Fibroblast of lung (primary cell): ENCODE measurements at regions not wholly inside any gene's neighbourhood (a gene's known extent, or its start where the extent isn't known, plus 50 kb on each side); places are given as distances from the start of the nearest gene placed in this dataset.
"Not testable (repeated sequence)": the region's sequence is repeated elsewhere in the genome, so short reads cannot be mapped to it uniquely, and the experiment has no call there.

Source experiments
- DNase-seq, 2 donors: peaks; one replicate each; pipeline versions ENCODE4 v3.0.0 to v3.0.0-alpha.2; 2010; ENCODE audit warnings: low read depth in 2 of 2
- H2AFZ ChIP-seq: 2 replicates; pipeline ENCODE4 v1.5.1; 2012; ENCODE audit warnings: low read length, control low read depth, inconsistent platforms
- H3K27ac ChIP-seq: 2 replicates; pipeline ENCODE4 v1.5.1; 2011; ENCODE audit warnings: low read length, control low read depth; ENCODE audit not compliant: insufficient read depth
- H3K27me3 ChIP-seq: 2 replicates; pipeline ENCODE4 v1.5.1; 2011; ENCODE audit warnings: mild to moderate bottlenecking, low read length; ENCODE audit not compliant: control insufficient read depth, insufficient read depth
- H3K36me3 ChIP-seq: 2 replicates; pipeline ENCODE4 v1.5.1; 2011; ENCODE audit warnings: low read length; ENCODE audit not compliant: control insufficient read depth, insufficient read depth
- H3K4me1 ChIP-seq: 2 replicates; pipeline ENCODE4 v1.5.1; 2011; ENCODE audit warnings: low read length; ENCODE audit not compliant: control insufficient read depth, insufficient read depth; ENCODE audit errors: extremely low read depth
- H3K4me2 ChIP-seq: 2 replicates; pipeline ENCODE4 v1.5.1; 2011; ENCODE audit warnings: low read length, control low read depth; ENCODE audit not compliant: insufficient read depth; ENCODE audit errors: extremely low read depth
- H3K4me3 ChIP-seq, 4 experiments: fragments of 200-600 bp in 1 of 4; sonication (generic) in 1 of 4; replicated peaks in 1 of 4; 2 replicates each; pipeline ENCODE4 v1.5.1; 2011 to 2016; ENCODE audit warnings: low read length in 4 of 4, low read depth in 3 of 4, mild to moderate bottlenecking in 3 of 4, control low read depth in 2 of 4, inconsistent platforms in 1 of 4, mixed read lengths in 1 of 4; ENCODE audit not compliant: insufficient read depth in 1 of 4; ENCODE audit errors: control extremely low read depth in 1 of 4
- H3K79me2 ChIP-seq: 2 replicates; pipeline ENCODE4 v1.5.1; 2012; ENCODE audit warnings: mild to moderate bottlenecking, low read length, inconsistent platforms; ENCODE audit not compliant: control insufficient read depth, insufficient read depth
- H3K9ac ChIP-seq: 2 replicates; pipeline ENCODE4 v1.5.1; 2011; ENCODE audit warnings: mild to moderate bottlenecking, low read length, control low read depth; ENCODE audit not compliant: insufficient read depth
- H3K9me3 ChIP-seq: 2 replicates; pipeline ENCODE4 v1.5.1; 2012; ENCODE audit warnings: low read depth, low read length; ENCODE audit not compliant: control insufficient read depth, insufficient read depth
- H4K20me1 ChIP-seq: 2 replicates; pipeline ENCODE4 v1.5.1; 2011; ENCODE audit warnings: low read length; ENCODE audit not compliant: control insufficient read depth, insufficient read depth; ENCODE audit errors: extremely low read depth
- EZH2 ChIP-seq: IDR thresholded peaks from 2 replicates; pipeline ENCODE4 v1.5.1; 2012; ENCODE audit warnings: low read length, control low read depth, mild to moderate bottlenecking; ENCODE audit errors: missing control alignments
- TF ChIP-seq, protein P1 (sequence below), 2 donors: IDR thresholded peaks in 1 of 2; conservative IDR thresholded peaks in 1 of 2; 1 replicate in 1 of 2; 2 replicates in 1 of 2; pipeline ENCODE4 v1.5.1; 2011 to 2012; ENCODE audit warnings: low read length in 2 of 2, control low read depth in 1 of 2, inconsistent platforms in 1 of 2, low read depth in 1 of 2, mild to moderate bottlenecking in 1 of 2

DNA sequence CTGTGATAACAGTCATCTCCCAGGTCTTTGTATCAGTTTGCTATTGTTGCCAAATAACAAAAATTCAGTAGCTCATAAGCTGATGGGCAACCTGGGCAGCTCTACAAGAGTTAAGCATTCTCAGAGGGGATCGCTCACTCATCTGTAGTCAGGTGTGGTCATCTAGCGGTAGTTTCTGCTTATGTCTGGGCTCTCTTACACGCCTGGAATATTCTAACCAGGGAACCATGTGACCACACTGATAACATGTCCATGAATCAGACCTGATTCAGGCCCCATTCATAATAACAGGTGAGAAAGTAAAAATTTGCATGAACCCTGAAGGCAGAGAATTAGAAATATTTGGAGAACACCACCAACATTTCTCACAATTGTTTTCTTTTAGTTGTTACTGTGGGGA lies 576.1 kb downstream of the SLCO4C1 start:
- Histone ChIP-seq H3K27me3 (no peaks in the 10 kb centered on the region), H3K4me3 (no peak overlapping the region), H3K27ac (no peak overlapping the region), H2AFZ (no peak overlapping the region), H4K20me1 (no peaks in the 10 kb centered on the region), H3K36me3 (no peaks in the 10 kb centered on the region), H3K9me3 (no peaks in the 10 kb centered on the region), H3K9ac (no peak overlapping the region), H3K79me2 (no peaks in the 10 kb centered on the region), H3K4me1 (no peaks in the 10 kb centered on the region), H3K4me2 (no peak overlapping the region)
- no peak for DNase-seq
- TF ChIP-seq, protein P1, sequence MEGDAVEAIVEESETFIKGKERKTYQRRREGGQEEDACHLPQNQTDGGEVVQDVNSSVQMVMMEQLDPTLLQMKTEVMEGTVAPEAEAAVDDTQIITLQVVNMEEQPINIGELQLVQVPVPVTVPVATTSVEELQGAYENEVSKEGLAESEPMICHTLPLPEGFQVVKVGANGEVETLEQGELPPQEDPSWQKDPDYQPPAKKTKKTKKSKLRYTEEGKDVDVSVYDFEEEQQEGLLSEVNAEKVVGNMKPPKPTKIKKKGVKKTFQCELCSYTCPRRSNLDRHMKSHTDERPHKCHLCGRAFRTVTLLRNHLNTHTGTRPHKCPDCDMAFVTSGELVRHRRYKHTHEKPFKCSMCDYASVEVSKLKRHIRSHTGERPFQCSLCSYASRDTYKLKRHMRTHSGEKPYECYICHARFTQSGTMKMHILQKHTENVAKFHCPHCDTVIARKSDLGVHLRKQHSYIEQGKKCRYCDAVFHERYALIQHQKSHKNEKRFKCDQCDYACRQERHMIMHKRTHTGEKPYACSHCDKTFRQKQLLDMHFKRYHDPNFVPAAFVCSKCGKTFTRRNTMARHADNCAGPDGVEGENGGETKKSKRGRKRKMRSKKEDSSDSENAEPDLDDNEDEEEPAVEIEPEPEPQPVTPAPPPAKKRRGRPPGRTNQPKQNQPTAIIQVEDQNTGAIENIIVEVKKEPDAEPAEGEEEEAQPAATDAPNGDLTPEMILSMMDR (conservative IDR thresholded peaks at IDR 0.05 in 1 of 2, IDR thresholded peaks at IDR 0.05 in 1 of 2; ENCODE audit: low read depth in 1 of 2, low read length in 2 of 2), result no peak
- TF ChIP-seq EZH2, result no peak

DNA sequence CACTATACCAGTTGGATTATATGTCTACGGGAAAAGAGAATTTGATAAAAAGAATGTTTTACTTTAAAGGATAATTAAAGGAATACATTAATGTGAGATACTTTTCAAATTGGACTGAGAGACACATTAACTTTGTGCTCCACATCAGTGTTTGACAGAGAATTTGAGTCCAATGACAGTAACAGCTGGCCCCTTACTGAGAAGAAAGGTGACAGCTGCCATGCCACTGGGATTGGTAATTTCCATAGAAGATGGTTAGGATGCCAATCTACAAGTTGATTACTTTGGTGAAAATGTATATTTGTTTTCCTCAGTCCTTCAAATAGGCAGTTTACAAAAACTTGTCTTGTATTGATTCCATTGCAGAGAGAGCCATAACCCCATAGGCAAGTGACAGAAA lies 578.4 kb downstream of the SLCO4C1 start:
- H3K4me3 ChIP-seq, result no peak overlapping the region
- no peaks in the 10 kb centered on the region for H3K36me3 ChIP-seq
- H2AFZ ChIP-seq, result no peak overlapping the region
- no peaks in the 10 kb centered on the region for H3K79me2 ChIP-seq
- no peak overlapping the region for H3K9ac ChIP-seq
- H3K27ac ChIP-seq, result no peak overlapping the region
- no peaks in the 10 kb centered on the region for H3K27me3 ChIP-seq
- no peak overlapping the region for H3K4me2 ChIP-seq
- no peak for TF ChIP-seq EZH2
- TF ChIP-seq, protein P1 (conservative IDR thresholded peaks at IDR 0.05 in 1 of 2, IDR thresholded peaks at IDR 0.05 in 1 of 2; ENCODE audit: low read depth in 1 of 2, low read length in 2 of 2), result no peak
- H3K4me1 ChIP-seq, result no peaks in the 10 kb centered on the region
- H3K9me3 ChIP-seq, result no peaks in the 10 kb centered on the region
- no peaks in the 10 kb centered on the region for H4K20me1 ChIP-seq
- DNase-seq, result no peak

DNA sequence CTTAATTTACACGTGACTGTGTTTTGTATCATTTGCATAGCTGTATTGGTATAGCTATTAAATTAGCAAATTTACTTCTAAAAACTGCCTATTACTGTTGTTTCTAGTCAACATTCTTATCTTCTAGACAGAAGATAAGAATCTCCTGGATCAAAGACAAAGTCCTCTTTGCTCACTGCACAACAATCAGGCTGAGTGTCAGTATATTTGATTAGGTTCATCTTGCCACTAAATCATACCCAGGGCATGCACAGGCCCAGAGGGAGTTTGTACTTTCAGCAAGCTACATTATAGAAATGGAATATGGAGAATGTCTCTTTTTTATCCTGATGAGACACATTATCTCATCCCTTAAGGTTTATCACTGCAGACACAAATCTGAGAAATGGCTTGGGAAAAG lies 579.1 kb downstream of the SLCO4C1 start:
- Histone ChIP-seq H3K9me3 (no peaks in the 10 kb centered on the region), H3K4me1 (no peaks in the 10 kb centered on the region), H4K20me1 (no peaks in the 10 kb centered on the region), H2AFZ (no peak overlapping the region), H3K9ac (no peak overlapping the region), H3K36me3 (no peaks in the 10 kb centered on the region), H3K27me3 (no peaks in the 10 kb centered on the region), H3K27ac (no peak overlapping the region), H3K79me2 (no peaks in the 10 kb centered on the region), H3K4me2 (no peak overlapping the region), H3K4me3 (no peak overlapping the region)
- DNase-seq, result no peak
- no peak for TF ChIP-seq EZH2
- TF ChIP-seq, protein P1 (conservative IDR thresholded peaks at IDR 0.05 in 1 of 2, IDR thresholded peaks at IDR 0.05 in 1 of 2; ENCODE audit: low read depth in 1 of 2, low read length in 2 of 2), result no peak

DNA sequence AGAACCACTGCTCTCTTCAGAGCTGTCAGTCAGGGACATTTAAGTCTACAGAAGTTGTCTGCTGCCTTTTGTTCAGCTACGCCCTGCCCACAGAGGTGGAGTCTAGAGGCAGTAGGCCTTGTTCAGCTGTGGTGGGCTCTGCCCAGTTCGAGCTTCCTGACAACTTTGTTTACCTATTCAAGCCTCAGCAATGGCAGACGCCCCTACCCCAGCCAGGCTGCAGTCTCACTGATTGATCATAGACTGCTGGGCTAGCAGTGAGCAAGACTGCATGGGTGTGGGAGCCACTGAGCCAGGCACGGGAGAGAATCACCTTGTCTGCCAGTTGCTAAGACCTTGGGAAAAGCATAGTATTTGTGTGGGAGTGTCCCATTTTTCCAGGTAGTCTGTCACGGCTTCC lies 580.3 kb downstream of the SLCO4C1 start:
- H3K4me2 ChIP-seq, H3K9me3 ChIP-seq, H3K27me3 ChIP-seq, H2AFZ ChIP-seq, DNase-seq, H3K27ac ChIP-seq, H3K79me2 ChIP-seq, H3K4me1 ChIP-seq, H3K4me3 ChIP-seq, H3K9ac ChIP-seq, H4K20me1 ChIP-seq, H3K36me3 ChIP-seq: not testable (repeated sequence)
